CD4-positive, alpha-beta T cell treated with Interleukin-21 for 1 hour (primary cell): ENCODE measurements at regions not wholly inside any gene's neighbourhood (a gene's known extent, or its start where the extent isn't known, plus 50 kb on each side); places are given as distances from the start of the nearest gene placed in this dataset.

Source experiments
- DNase-seq: peaks from one replicate; pipeline ENCODE4 v3.0.0-alpha.2; 2020

GRCh38 chr10:31709028-31709427 is 219.6 kb downstream of the ARHGAP12 start:
- DNase-seq: no peak

GRCh38 chr10:31708474-31708873 is 220.2 kb downstream of the ARHGAP12 start:
- DNase-seq: no peak

DNA sequence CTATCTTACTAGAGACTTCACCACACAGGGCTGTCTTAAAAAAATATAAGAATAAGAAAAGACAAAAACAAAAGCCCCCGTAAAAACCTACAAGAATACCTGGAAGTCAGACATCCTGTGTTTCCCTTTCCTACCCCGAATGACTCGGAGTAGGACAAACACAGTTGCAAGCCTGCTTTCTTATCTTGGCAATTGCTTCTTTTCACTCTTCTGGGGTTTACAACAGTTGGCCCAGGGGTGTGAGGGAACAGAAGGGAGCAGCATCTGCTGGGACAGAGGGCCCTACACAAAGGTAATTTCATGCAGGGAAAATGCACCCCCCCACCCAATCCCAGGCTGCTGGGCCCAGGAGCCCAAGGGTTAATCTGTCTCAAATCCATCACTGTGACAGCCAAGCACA is 220.6 kb downstream of the ARHGAP12 start:
- DNase-seq: no peak

DNA sequence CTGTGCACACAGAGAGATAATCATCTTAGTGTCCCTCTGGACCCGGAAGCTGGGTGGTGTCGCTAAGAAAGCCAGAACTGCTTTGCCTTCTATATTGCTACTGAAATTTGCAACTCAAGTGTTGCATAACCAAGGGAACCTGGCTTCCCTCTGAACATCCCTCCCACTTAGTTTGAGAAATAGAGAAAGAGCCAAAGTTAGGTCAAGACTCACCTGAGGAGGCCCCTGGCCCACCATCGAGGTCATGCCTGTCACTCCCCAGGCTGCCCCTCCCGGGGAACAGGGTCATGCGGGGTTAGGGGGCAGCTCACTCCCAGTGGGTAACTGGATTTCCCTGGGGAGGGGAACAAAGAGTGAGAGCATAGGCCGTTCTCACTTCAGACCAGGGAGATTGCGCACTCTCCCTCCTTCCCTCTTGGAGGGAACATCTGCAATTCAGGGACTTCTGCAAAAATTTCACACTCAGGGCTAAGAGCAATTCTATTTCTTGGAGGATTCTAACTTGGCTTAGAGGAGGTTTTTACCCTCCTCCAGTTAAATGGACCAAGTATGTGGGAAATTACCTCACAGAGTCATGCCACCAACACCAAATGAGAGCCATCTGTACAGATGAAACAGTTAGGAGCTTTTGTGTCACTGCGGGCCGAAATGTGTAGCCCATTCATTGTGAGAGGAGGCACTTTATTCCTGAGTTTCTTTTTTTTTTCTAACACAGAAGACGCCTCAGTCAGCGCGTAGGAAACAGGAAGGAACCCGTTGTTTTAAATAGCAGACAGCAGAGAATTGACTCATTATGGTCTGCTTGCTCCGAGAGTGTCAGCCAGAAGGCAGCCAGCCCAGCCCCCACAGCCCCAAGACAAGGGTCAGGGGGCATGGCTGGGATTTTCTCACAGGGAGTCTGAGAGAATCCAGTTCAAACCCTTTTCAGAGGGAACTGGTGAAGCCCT is 221.3 kb downstream of the ARHGAP12 start:
- DNase-seq: peak; percentile 8

- no peak for DNase-seq
These were observed 222.1 kb downstream of the ARHGAP12 start for GRCh38 chr10:31706464-31707092.

DNA sequence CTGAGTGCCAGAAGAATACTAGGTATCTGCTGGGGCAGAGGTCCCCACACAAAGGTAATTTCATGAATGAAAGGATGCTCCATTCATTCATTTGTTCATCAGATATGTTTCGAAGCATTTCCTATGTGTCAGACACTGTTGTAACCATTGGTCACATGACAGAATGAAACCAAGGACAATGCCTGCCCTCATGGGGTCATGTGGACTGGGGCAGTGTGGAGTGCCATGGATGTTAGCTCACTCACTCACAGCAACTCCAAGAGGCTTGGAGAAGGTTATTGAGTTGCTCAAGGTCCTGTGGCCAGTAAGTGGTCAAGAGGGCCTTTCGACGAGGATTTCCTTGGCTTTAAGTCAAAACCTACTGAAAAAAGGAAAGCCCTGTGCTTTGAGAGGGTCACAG is 223.5 kb downstream of the ARHGAP12 start:
- no peak for DNase-seq

DNA sequence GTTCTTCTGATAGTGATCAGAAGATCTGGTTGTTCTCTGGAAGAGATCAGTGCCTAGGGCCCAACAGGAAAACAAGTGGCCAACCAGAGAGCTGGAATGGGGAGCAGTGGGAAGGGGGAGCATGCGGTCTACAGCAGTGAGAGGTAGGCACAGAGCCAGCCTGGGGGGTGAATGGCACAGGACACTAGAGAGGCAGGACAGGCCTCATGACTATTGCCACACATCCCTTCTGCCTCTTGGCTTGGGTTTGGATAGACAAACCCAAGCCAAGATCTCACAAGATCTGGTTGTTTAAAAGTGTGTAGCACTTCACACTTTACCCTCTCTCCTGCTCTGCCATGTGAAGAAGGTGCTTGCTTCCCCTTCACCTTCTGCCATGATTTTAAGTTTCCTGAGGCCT is 224.4 kb downstream of the ARHGAP12 start:
- DNase-seq: no peak

GRCh38 chr10:31702954-31703353 is 225.7 kb downstream of the ARHGAP12 start:
- DNase-seq: no peak

DNA sequence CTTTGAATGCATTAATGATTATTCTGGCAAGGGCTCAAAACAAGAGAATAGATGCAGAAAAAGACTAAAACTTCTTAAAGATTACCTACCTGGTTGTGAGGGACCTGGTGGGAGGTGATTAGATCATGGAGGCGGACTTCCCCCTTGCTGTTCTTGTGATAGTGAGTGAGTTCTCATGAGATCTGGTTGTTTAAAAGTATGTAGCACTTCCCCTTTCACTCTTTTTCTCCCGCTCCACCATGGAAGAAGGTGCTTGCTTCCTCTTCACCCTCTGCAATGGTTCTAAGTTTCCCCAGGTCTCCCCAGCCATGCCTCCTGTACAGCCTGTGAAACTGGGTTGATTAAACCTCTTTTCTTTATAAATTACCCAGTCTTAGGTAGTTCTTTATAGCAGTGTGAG is 226.6 kb downstream of the ARHGAP12 start:
- no peak for DNase-seq

DNA sequence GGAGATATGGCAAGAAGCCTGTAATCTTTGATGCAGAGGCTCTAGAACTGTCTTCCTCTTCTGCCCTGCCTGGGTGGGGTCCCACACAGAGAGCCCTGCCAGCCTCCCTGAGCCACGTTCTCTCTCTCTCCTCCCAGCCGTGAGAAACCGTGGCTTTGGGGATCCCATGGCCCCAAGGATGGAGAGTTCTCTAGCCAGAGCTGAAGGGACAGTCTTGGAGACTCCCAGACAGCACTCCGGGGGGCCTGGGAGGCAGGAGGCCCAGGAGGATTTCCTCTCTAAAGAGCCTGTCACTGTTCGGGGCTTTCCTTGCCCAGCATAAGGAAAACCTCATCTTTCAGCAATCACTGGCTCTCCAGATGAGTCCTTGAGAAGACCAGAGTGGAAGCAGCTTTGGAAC is 227.1 kb downstream of the ARHGAP12 start:
- DNase-seq: no peak

DNA sequence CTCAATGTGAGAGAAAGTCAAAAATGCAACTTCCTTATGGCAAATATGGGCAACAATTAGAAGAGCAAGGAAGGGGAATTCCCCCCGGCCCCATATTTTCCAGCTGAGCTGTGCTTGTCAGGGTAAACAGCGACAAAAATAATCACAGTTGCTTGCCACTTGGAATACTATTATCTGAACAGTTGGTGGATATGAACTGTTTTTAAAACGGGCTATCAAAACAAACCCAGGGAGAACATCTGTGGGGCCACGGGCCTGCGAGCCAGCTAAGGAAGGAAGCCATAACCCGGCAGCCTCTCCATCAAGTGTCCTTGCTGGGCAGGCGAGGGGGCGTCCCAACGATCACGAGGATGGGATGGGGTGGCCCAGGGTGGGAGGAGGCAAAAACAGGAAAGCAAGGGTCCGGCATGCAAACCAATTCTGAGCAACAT is 228.4 kb downstream of the ARHGAP12 start:
- DNase-seq: no peak

DNA sequence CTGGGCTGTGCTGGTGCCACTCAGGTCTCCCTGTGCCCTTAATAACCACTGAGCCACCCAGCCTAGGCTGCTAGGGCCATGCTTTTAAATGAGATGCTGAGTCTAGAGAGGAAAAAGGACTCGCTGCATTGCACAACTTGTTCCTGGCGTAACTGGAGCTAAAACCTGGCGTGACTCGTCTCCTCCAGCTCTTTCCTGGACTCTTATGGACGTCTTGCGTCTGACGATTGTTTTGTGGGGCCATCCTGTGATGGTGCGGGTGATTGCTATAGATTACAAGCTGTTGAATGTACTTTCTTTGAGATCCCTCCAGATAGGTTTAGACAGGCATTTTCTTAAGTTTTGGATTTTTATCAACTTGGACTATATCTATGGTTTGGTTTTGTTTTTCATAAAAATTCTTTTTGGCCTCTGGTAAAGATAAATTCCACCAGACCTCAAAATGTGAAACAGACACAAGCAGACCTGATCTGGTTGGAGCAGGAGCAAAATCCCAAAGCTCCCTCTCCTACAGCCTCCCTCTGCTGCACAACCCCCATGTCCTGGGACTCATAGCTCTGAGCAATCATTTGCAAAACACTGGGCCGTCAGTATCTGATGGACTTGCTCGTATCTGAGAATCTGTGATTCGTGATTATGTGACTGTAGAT is 230.3 kb downstream of the ARHGAP12 start:
- no peak for DNase-seq

DNA sequence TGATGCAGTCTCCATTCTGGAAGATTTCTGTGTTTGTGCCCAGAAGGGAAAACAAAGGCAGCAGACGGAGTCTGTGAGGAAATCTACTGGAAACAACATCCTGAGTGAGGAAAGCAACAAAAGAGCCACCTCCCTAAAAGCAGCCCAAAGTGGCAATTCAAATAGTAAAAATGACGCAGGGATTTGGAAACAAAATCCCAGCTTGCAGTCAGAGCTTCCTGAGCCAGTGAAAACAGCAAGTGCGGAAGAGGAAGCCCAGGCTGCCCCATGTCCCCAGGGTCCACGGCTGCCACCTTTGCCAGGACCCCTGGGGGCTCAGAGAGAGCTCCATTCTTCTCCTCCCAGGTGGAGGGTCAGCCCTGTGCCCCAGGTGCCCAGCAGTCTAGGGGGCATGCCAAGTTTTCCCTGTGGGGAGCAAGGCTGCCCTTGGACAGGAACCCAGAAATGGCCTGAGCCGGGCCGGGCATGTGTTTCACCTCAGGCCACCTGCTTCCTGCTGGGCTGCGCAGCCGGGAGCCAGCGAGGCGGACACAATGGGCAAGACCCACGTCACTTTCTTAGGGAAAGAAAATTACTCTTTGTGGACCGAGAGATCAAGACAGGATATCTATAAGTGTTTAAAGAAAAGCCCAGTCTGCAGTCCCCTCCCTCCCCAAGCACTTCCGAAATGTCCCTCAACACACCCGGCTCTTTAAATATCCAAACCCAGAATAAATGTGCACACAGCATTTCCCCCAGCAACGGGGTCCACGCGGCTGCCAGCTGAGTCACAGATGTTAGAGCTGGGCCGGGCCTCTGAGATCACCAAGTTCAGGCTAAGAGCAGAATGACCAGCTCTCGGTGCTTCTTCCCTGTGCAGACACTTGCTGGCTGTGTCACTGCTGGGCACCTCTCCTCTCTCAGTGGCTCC is 231.1 kb downstream of the ARHGAP12 start:
- no peak for DNase-seq

- no peak for DNase-seq
These were observed 233.4 kb downstream of the ARHGAP12 start for GRCh38 chr10:31694929-31695837.

DNA sequence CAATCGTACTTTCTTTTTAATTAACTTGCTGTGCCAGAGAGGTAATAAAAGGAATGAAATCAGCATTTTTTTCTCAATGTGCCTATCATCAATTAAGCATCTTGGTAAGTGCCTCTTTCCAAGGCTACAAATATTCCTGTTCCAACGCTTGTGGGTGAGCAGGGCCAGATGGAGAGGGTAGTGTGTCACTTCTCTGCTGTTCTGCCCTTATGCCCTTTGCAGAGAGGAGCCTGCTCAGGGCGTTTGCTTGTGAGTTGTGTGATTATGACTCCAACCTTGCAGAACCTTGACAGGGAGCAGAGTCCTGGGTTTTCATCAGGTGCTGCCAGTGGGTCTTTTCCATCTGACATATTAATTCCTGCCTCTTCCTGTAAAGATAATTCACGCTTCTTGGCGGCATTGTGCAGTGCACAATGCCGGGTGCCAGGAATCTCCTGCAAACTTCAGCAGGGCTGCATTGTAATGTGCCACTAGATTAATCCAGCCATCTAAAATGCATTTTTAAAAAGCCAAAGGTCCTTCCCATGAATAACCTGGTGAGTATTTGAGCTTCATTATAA is 234.4 kb downstream of the ARHGAP12 start:
- DNase-seq: no peak

DNA sequence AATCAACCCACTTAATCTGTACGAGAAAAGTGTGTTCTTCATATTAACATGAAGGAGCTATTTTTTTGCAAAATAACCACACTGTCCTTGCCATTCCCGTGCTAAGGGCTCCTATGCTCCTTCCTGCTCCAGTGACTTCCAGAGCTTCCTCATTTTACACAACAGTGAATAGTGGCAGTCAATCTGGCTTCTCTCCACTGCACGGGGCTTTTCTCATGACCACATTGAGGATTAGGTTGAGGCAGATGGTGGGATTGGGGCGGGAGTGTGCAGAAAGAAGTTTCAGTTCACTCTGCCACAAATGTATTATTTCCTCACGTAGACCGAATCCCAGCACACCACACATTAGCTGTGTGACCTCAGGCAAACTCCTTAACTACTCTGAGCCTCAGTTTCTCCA is 235.1 kb downstream of the ARHGAP12 start:
- no peak for DNase-seq

DNA sequence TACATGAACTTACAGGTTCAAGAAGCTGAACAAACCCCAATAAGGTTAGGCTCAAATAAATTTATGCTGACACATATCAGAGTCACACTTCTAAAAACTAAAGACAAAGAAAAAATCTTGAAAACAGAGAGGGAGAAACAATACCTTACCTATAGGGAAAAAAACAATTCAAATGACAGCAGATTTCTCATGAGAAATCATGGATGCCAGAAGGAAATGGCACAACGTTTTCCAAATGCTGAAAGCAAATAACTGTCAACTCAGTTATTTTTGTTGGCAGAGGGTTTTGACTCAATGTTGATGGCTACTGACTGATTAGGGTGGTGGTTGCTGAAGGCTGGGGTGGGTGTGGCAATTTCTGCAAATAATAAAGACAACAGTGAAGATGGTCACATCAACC is 239.4 kb downstream of the ARHGAP12 start:
- no peak for DNase-seq

DNA sequence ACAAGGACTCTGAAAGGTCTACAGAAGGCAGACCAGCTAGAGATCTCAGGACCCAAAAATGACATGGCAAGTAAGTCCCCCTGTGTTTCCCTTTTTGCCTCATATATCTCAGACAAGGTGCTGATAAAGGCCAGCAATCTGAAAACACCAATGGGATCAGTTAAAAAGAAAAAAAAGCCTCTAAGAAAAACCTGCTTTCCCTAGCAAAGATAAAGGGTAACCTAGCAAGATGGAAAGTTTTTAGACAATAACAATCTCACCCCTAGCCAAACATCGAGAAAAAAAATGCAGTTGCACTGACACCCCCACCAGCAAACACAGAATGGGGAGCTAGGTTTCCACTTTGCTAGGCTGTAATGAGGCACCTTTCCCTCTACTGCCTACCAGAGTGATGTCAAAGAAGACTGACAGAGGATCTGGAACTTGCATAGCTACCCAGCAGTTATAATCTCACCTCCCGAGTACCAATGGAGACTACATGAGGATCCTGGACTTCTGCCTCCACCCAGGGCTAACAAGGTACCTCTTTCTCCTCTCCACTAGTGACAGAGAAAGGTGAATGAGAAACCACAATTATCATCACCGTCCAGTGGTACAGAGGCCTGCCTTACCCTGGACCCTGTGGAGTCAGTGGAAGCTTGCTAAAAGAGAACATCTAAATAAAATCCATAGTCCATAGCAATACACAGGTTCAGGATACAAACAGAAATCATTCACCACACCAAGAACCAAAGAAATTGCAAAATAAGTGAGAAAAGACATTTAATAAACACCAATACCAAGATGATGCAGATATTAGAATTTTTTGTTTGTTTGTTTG is 240.8 kb downstream of the ARHGAP12 start:
- DNase-seq: no peak

DNA sequence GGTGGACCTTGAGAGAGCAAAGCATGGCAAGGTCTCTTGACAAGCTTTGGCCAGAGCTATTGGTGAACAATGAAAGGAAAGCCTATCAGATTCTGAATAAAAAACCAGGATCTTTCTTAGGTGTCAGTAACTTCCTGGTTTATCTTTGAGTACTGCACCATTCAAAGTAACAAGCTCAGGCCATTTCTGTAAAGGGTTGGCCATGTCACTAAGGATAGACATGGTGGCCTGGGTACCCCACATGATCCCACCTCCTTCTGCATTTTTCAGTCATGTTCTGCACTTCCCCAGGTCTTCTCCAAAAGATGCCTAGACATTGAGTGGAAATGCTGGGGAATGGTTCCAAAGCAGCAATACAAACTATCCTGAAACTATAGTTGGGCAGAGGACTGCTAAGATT is 242.0 kb downstream of the ARHGAP12 start:
- DNase-seq: no peak

GRCh38 chr10:31683682-31684081 is 244.9 kb downstream of the ARHGAP12 start:
- no peak for DNase-seq
